Medulla oblongata (tissue), 1 donor: ENCODE measurements at regions not wholly inside any gene's neighbourhood (a gene's known extent, or its start where the extent isn't known, plus 50 kb on each side); places are given as distances from the start of the nearest gene placed in this dataset.
"Not testable (repeated sequence)": the region's sequence is repeated elsewhere in the genome, so short reads cannot be mapped to it uniquely, and the experiment has no call there.

Experiments used
- DNase-seq: peaks from one replicate; pipeline ENCODE4 v3.0.0-alpha.2; 2015; ENCODE audit errors: extremely low spot score

GRCh38 chr21:38039841-38040240 lies 123.6 kb upstream of the KCNJ6 start:
- DNase-seq = no peak

- DNase-seq = no peak
These were observed 125.2 kb upstream of the KCNJ6 start for GRCh38 chr21:38041493-38041892.

GRCh38 chr21:38042246-38042645 lies 126.0 kb upstream of the KCNJ6 start:
- no peak for DNase-seq

GRCh38 chr21:38048167-38048566 lies 131.9 kb upstream of the KCNJ6 start:
- peak; percentile 24 for DNase-seq

GRCh38 chr21:38054334-38054733 lies 138.1 kb upstream of the KCNJ6 start:
- no peak for DNase-seq

- DNase-seq = no peak
These were observed 140.2 kb upstream of the KCNJ6 start for GRCh38 chr21:38056481-38056880.

GRCh38 chr21:38057626-38058025 lies 141.4 kb upstream of the KCNJ6 start:
- no peak for DNase-seq

GRCh38 chr21:38060533-38060932 lies 144.3 kb upstream of the KCNJ6 start:
- DNase-seq = no peak

- DNase-seq = no peak
These were observed 151.0 kb upstream of the KCNJ6 start for GRCh38 chr21:38067086-38067739.

- DNase-seq = no peak
These were observed 156.2 kb upstream of the KCNJ6 start for GRCh38 chr21:38072489-38072888.

GRCh38 chr21:38075833-38076587 lies 159.8 kb upstream of the KCNJ6 start:
- DNase-seq = no peak

- no peak for DNase-seq
These were observed 161.3 kb upstream of the KCNJ6 start for GRCh38 chr21:38077569-38077968.

GRCh38 chr21:38080888-38081287 lies 164.6 kb upstream of the KCNJ6 start:
- DNase-seq = no peak

- DNase-seq = peak; percentile 5
These were observed 165.5 kb upstream of the KCNJ6 start for GRCh38 chr21:38081708-38082107.

- DNase-seq = no peak
These were observed 166.8 kb upstream of the KCNJ6 start for GRCh38 chr21:38082936-38083485.

GRCh38 chr21:38083535-38083934 lies 167.3 kb upstream of the KCNJ6 start:
- DNase-seq = no peak

- no peak for DNase-seq
These were observed 170.2 kb upstream of the KCNJ15 start for GRCh38 chr21:38086580-38086979.

GRCh38 chr21:38088916-38089762 lies 167.7 kb upstream of the KCNJ15 start:
- no peak for DNase-seq

GRCh38 chr21:38089763-38090046 lies 167.1 kb upstream of the KCNJ15 start:
- DNase-seq = no peak

- DNase-seq = not testable (repeated sequence)
These were observed 165.7 kb upstream of the KCNJ15 start for GRCh38 chr21:38091061-38091460.

GRCh38 chr21:38092051-38092450 lies 164.7 kb upstream of the KCNJ15 start:
- DNase-seq = no peak

GRCh38 chr21:38095220-38095619 lies 161.6 kb upstream of the KCNJ15 start:
- no peak for DNase-seq
